H1 (cell line): ENCODE measurements at regions not wholly inside any gene's neighbourhood (a gene's known extent, or its start where the extent isn't known, plus 50 kb on each side); places are given as distances from the start of the nearest gene placed in this dataset.

Source experiments
- CTCF ChIA-PET: fragments of 300-600 bp; sonication (Branson Sonifier 250); formaldehyde crosslinking; loops from one replicate; lab custom pipeline; 2021; ENCODE audit not compliant: partially characterized antibody; lab: Charles Lee
- POLR2A ChIA-PET: fragments of 300-600 bp; sonication (Branson Sonifier 250); formaldehyde crosslinking; loops from one replicate; lab custom pipeline; 2021; ENCODE audit warnings: inconsistent platforms; ENCODE audit not compliant: partially characterized antibody; lab: Charles Lee
- DNase-seq, 2 experiments: peaks; one replicate each; pipeline versions ENCODE4 v3.0.0 to v3.0.0-alpha.2; 2010 to 2022; ENCODE audit warnings: low spot score in 2 of 2, low read depth in 1 of 2, mixed read lengths in 1 of 2
- FAIRE-seq: peaks from 2 replicates; lab custom pipeline; 2011; peaks lifted over from hg19 to GRCh38; lab: Jason Lieb, UNC
- H2AFZ ChIP-seq: 2 replicates; pipeline ENCODE4 v1.8.1; 2012; ENCODE audit warnings: low read length, inconsistent platforms
- H2AK5ac ChIP-seq: 2 replicates; pipeline ENCODE4 v1.6.1; 2013; ENCODE audit warnings: low read depth, low read length
- H2BK120ac ChIP-seq: replicated peaks from 2 replicates; pipeline ENCODE3; 2013; ENCODE audit warnings: low read depth, low read length, inconsistent platforms
- H2BK12ac ChIP-seq: 2 replicates; pipeline ENCODE4 v1.6.1; 2013; ENCODE audit warnings: low read depth, low read length
- H2BK15ac ChIP-seq: 2 replicates; pipeline ENCODE4 v1.6.1; 2013; ENCODE audit warnings: low read length
- H2BK20ac ChIP-seq: 2 replicates; pipeline ENCODE4 v1.6.1; 2013; ENCODE audit warnings: low read length
- H2BK5ac ChIP-seq: 2 replicates; pipeline ENCODE4 v1.6.1; 2013; ENCODE audit warnings: low read depth, low read length
- H3K14ac ChIP-seq: 2 replicates; pipeline ENCODE4 v1.6.1; 2013; ENCODE audit warnings: inconsistent platforms; ENCODE audit not compliant: insufficient read length
- H3K18ac ChIP-seq: 2 replicates; pipeline ENCODE4 v1.6.1; 2013; ENCODE audit warnings: low read length; ENCODE audit errors: extremely low read depth
- H3K23ac ChIP-seq: 2 replicates; pipeline ENCODE4 v1.6.1; 2013; ENCODE audit warnings: inconsistent platforms; ENCODE audit not compliant: insufficient read length
- H3K23me2 ChIP-seq: 2 replicates; pipeline ENCODE4 v1.6.1; 2013; ENCODE audit warnings: low read depth, low read length
- H3K27ac ChIP-seq: 2 replicates; pipeline ENCODE4 v1.6.1; 2011; ENCODE audit warnings: low read depth, low read length, inconsistent platforms
- H3K27me3 ChIP-seq, 4 experiments: replicated peaks in 1 of 4; 1 replicate in 1 of 4; 2 replicates in 3 of 4; pipeline versions ENCODE4 v1.6.1 to v1.8.1; 2011 to 2013; ENCODE audit warnings: low read length in 3 of 4, mild to moderate bottlenecking in 3 of 4, inconsistent platforms in 2 of 4, mixed read lengths in 2 of 4, moderate library complexity in 1 of 4; ENCODE audit not compliant: control insufficient read depth in 3 of 4, insufficient read depth in 3 of 4; ENCODE audit errors: extremely low read depth in 1 of 4
- H3K36me3 ChIP-seq, 4 experiments: 2 replicates each; pipeline versions ENCODE4 v1.6.1 to v1.8.1; 2011 to 2013; ENCODE audit warnings: mild to moderate bottlenecking in 4 of 4, low read length in 3 of 4, moderate library complexity in 2 of 4, control low read depth in 1 of 4, inconsistent platforms in 1 of 4; ENCODE audit not compliant: insufficient read depth in 4 of 4, control insufficient read depth in 2 of 4
- H3K4ac ChIP-seq: replicated peaks from 2 replicates; pipeline ENCODE3; 2013; ENCODE audit warnings: low read length, low read depth, mixed read lengths, inconsistent platforms; ENCODE audit not compliant: insufficient read length
- H3K4me1 ChIP-seq, 4 experiments: replicated peaks in 1 of 4; 1 replicate in 1 of 4; 2 replicates in 3 of 4; pipeline versions ENCODE4 v1.6.1 to v1.8.1; 2011 to 2013; ENCODE audit warnings: low read length in 3 of 4, inconsistent platforms in 2 of 4, mixed read lengths in 1 of 4; ENCODE audit not compliant: insufficient read depth in 4 of 4, control insufficient read depth in 3 of 4
- H3K4me2 ChIP-seq, 2 experiments: 2 replicates each; pipeline versions ENCODE4 v1.6.1 to v1.8.1; 2011 to 2013; ENCODE audit warnings: low read depth in 2 of 2, low read length in 2 of 2, control low read depth in 1 of 2, inconsistent platforms in 1 of 2, mild to moderate bottlenecking in 1 of 2; ENCODE audit not compliant: insufficient read depth in 1 of 2
- H3K4me3 ChIP-seq, 4 experiments: fragments of 200-600, 300-600 bp in 1 of 4; sonication (generic), shearing (Covaris generic), sonication (Bioruptor Twin) in 1 of 4; 2 replicates each; pipeline versions ENCODE4 v1.5.1 to v1.8.1; 2011 to 2016; ENCODE audit warnings: low read length in 4 of 4, low read depth in 3 of 4, control low read depth in 2 of 4, inconsistent platforms in 2 of 4, mild to moderate bottlenecking in 2 of 4, mixed read lengths in 1 of 4, moderate library complexity in 1 of 4; ENCODE audit not compliant: insufficient read depth in 2 of 4; ENCODE audit errors: extremely low read depth in 1 of 4
- H3K56ac ChIP-seq: replicated peaks from 2 replicates; pipeline ENCODE3; 2013; ENCODE audit warnings: low read depth, mild to moderate bottlenecking, mixed read lengths, low read length, inconsistent platforms; ENCODE audit not compliant: insufficient read length
- H3K79me1 ChIP-seq: 2 replicates; pipeline ENCODE4 v1.6.1; 2013; ENCODE audit warnings: low read depth, low read length, control low read depth
- H3K79me2 ChIP-seq, 2 experiments: 2 replicates each; pipeline versions ENCODE4 v1.6.1 to v1.8.1; 2012 to 2013; ENCODE audit warnings: low read length in 2 of 2, mild to moderate bottlenecking in 2 of 2, inconsistent platforms in 1 of 2; ENCODE audit not compliant: insufficient read depth in 2 of 2, control insufficient read depth in 1 of 2
- H3K9ac ChIP-seq, 4 experiments: replicated peaks in 1 of 4; 1 replicate in 1 of 4; 2 replicates in 3 of 4; pipeline versions ENCODE4 v1.6.1 to v1.8.1; 2011 to 2013; ENCODE audit warnings: low read depth in 3 of 4, low read length in 3 of 4, control low read depth in 2 of 4, mild to moderate bottlenecking in 2 of 4, moderate library complexity in 2 of 4, inconsistent platforms in 1 of 4; ENCODE audit errors: extremely low read depth in 1 of 4
- H3K9me3 ChIP-seq, 2 experiments: 2 replicates each; pipeline versions ENCODE4 v1.6.1 to v1.8.1; 2012 to 2013; ENCODE audit warnings: mild to moderate bottlenecking in 2 of 2, moderate library complexity in 2 of 2, control low read depth in 1 of 2, inconsistent platforms in 1 of 2, low read depth in 1 of 2, low read length in 1 of 2, mixed read lengths in 1 of 2; ENCODE audit not compliant: insufficient read depth in 2 of 2
- H4K20me1 ChIP-seq, 2 experiments: replicated peaks in 1 of 2; 2 replicates each; pipeline versions ENCODE3 to v1.8.1; 2011 to 2013; ENCODE audit warnings: inconsistent platforms in 2 of 2, low read length in 2 of 2, mild to moderate bottlenecking in 1 of 2; ENCODE audit not compliant: insufficient read depth in 2 of 2, control insufficient read depth in 1 of 2
- H4K5ac ChIP-seq: 2 replicates; pipeline ENCODE4 v1.6.1; 2013; ENCODE audit warnings: low read length, low read depth, mixed read lengths, inconsistent platforms; ENCODE audit not compliant: insufficient read length
- H4K8ac ChIP-seq: 2 replicates; pipeline ENCODE4 v1.8.0; 2013; ENCODE audit warnings: mild to moderate bottlenecking, moderate library complexity, low read length, inconsistent platforms; ENCODE audit not compliant: insufficient read depth; ENCODE audit errors: extremely low read depth
- H4K91ac ChIP-seq: replicated peaks from 2 replicates; pipeline ENCODE3; 2013; ENCODE audit warnings: low read length, mixed read lengths, inconsistent platforms; ENCODE audit not compliant: insufficient read length
- CBX8 ChIP-seq: fragments of 300-800, 300-1000 bp; sonication (generic); IDR thresholded peaks from 2 replicates; pipeline ENCODE4 v1.7.1; 2016; ENCODE audit warnings: low read depth, low read length, borderline replicate concordance
- EZH2 ChIP-seq: fragments of 200-600 bp; sonication (generic); IDR thresholded peaks from 2 replicates; pipeline ENCODE4 v1.7.1; 2012; ENCODE audit warnings: low read depth, mild to moderate bottlenecking, moderate library complexity, low read length, inconsistent platforms; ENCODE audit not compliant: severe bottlenecking
- RAD21 ChIP-seq, 2 experiments: IDR thresholded peaks in 1 of 2; conservative IDR thresholded peaks in 1 of 2; 2 replicates each; pipeline ENCODE4 v1.6.1; 2011; ENCODE audit warnings: low read depth in 2 of 2, low read length in 2 of 2, improper control_type of control experiment in 1 of 2, inconsistent platforms in 1 of 2, mild to moderate bottlenecking in 1 of 2, moderate library complexity in 1 of 2
- RFX5 ChIP-seq: IDR thresholded peaks from 2 replicates; pipeline ENCODE4 v1.6.1; 2011; ENCODE audit warnings: low read depth, low read length, improper control_type of control experiment, borderline replicate concordance
- SIRT6 ChIP-seq: IDR thresholded peaks from one replicate; pipeline ENCODE4 v1.7.1; 2012; ENCODE audit warnings: low read length, inconsistent platforms
- WGBS, 2 experiments: shearing (Covaris generic) in 1 of 2; methylation state at CpG; one replicate each; pipeline versions ENCODE4 v1.1.6 to v1.1.7; 2013 to 2015; ENCODE audit warnings: low lambda C conversion rate in 2 of 2, mixed read lengths in 2 of 2, inconsistent platforms in 1 of 2, low coverage in 1 of 2, missing lambda C conversion rate in 1 of 2; ENCODE audit not compliant: insufficient replicate concordance in 2 of 2, insufficient coverage in 1 of 2, insufficient read length in 1 of 2; ENCODE audit errors: extremely low coverage in 1 of 2, missing lambda C conversion rate in 1 of 2; 5-methylcytosine and 5-hydroxymethylcytosine counted together
- TF ChIP-seq, protein P1 (sequence below), 3 experiments: IDR thresholded peaks; 1 replicate in 2 of 3; 2 replicates in 1 of 3; pipeline versions ENCODE4 v1.5.1 to v1.6.1; 2011; ENCODE audit warnings: low read length in 3 of 3, mild to moderate bottlenecking in 3 of 3, inconsistent platforms in 2 of 3, low read depth in 1 of 3, moderate library complexity in 1 of 3; ENCODE audit not compliant: insufficient read depth in 1 of 3; ENCODE audit errors: control extremely low read depth in 1 of 3

DNA sequence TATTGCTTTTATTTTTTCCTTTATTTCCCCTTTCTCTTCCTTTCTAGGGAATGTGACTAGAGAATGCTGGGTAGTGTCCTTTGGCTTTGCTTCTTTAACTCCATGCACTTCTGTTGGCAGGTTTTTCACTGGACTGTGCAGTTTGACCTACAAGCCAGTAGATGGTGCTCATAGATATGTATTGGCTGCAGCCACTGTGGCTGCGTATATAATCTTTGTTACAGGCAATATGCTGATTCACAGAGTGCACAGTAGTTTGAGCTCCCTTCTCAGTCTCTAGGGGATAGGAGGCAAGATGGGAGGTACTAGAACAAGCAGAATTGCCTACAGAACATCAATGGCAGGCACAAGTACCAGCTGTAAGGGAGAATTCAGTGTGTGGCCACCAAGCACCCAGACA is 503.5 kb downstream of the LRFN5 start:
- 88% methylated on average over 1 of the region's 1 CpG; no CpG with 5 or more reads in 1 of the 2 experiments for WGBS, 2 experiments
- Histone ChIP-seq H3K79me2 (no peaks in the 10 kb centered on the region), H3K27ac (no peak overlapping the region), H2AK5ac (no peak overlapping the region), H4K5ac (no peak overlapping the region), H3K14ac (no peak overlapping the region), H4K20me1 (no peaks in the 10 kb centered on the region), H3K36me3 (no peaks in the 10 kb centered on the region; a peak in 1 of 8 replicates), H2BK120ac (no peak overlapping the region), H3K79me1 (no peaks in the 10 kb centered on the region), H4K8ac (no peak overlapping the region), H2BK5ac (no peak overlapping the region), H2AFZ (peak overlapping the region; percentile 98), H2BK12ac (no peak overlapping the region), H3K56ac (no peak overlapping the region), H3K23ac (no peak overlapping the region), H2BK15ac (no peak overlapping the region), H3K9me3 (peaks cover 11 to 34% of the 10 kb centered on the region in 2 experiments), H3K4me3 (no peak overlapping the region), H3K4ac (no peak overlapping the region), H2BK20ac (no peak overlapping the region), H3K4me1 (no peaks in the 10 kb centered on the region), H3K27me3 (no peaks in the 10 kb centered on the region), H3K23me2 (no peaks in the 10 kb centered on the region), H3K4me2 (no peak overlapping the region), H3K9ac (no peak overlapping the region), H4K91ac (no peak overlapping the region), H3K18ac (no peak overlapping the region)
- ChIA-PET POLR2A (interaction anchor here (0.6 kb wide), 1 partner anchor 189 kb away, joined by 3 read pairs; no protein-coding TSS in a partner anchor), CTCF (interaction anchor here (0.7 to 2.0 kb wide), 10 partner anchors 14 to 1403 kb away, joined by 3 to 11 read pairs (median 4); no protein-coding TSS in a partner anchor)
- FAIRE-seq (peak; percentile 73), DNase-seq (no peak)
- TF ChIP-seq CBX8, result no peak
- TF ChIP-seq RFX5, result no peak
- TF ChIP-seq RAD21 (IDR thresholded peaks at IDR 0.05 in 1 of 2, conservative IDR thresholded peaks at IDR 0.05 in 1 of 2; ENCODE audit: low read depth in 2 of 2, low read length in 2 of 2), result peak; percentile 90 to 92
- TF ChIP-seq SIRT6, result no peak
- no peak for TF ChIP-seq EZH2
- TF ChIP-seq, protein P1, sequence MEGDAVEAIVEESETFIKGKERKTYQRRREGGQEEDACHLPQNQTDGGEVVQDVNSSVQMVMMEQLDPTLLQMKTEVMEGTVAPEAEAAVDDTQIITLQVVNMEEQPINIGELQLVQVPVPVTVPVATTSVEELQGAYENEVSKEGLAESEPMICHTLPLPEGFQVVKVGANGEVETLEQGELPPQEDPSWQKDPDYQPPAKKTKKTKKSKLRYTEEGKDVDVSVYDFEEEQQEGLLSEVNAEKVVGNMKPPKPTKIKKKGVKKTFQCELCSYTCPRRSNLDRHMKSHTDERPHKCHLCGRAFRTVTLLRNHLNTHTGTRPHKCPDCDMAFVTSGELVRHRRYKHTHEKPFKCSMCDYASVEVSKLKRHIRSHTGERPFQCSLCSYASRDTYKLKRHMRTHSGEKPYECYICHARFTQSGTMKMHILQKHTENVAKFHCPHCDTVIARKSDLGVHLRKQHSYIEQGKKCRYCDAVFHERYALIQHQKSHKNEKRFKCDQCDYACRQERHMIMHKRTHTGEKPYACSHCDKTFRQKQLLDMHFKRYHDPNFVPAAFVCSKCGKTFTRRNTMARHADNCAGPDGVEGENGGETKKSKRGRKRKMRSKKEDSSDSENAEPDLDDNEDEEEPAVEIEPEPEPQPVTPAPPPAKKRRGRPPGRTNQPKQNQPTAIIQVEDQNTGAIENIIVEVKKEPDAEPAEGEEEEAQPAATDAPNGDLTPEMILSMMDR (IDR thresholded peaks at IDR 0.05; ENCODE audit: control extremely low read depth in 1 of 3, insufficient read depth in 1 of 3, low read depth in 1 of 3, low read length in 3 of 3), result peak in 2 of 3 experiments; percentile 61 to 75; a peak in 3 of 4 replicates
